ENCODE measurements at regions not wholly inside any gene's neighbourhood (a gene's known extent, or its start where the extent isn't known, plus 50 kb on each side); places are given as distances from the start of the nearest gene placed in this dataset.

DNA sequence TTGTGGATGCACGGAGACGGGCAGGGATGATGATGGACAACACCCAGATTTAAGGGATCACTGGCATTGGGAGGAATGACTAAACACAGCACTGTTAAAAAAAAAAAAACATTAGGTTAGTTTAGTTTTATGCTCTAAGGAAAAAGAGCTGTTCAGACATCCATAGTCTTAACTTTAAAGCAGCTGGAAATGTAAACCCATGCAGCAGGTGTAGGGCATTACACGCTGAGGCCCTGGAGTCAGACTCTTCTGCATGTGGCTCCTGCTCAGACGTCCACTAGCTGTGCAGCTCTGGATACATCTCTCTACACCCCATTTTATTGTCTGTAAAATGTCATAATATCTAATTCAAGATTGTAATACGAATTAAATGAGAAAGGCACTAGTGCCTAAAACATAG, 191.8 kb upstream of the RASGRP1 start:
- TF ChIP-seq, protein P1, sequence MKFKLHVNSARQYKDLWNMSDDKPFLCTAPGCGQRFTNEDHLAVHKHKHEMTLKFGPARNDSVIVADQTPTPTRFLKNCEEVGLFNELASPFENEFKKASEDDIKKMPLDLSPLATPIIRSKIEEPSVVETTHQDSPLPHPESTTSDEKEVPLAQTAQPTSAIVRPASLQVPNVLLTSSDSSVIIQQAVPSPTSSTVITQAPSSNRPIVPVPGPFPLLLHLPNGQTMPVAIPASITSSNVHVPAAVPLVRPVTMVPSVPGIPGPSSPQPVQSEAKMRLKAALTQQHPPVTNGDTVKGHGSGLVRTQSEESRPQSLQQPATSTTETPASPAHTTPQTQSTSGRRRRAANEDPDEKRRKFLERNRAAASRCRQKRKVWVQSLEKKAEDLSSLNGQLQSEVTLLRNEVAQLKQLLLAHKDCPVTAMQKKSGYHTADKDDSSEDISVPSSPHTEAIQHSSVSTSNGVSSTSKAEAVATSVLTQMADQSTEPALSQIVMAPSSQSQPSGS (IDR thresholded peaks at IDR 0.05; ENCODE audit: low read length): no peak
- TF ChIP-seq POLR2AphosphoS5 (IDR thresholded peaks at IDR 0.05; ENCODE audit: low read depth, low read length): no peak
- no peak for TF ChIP-seq CTCF (IDR thresholded peaks at IDR 0.05; ENCODE audit: control extremely low read depth in 1 of 3, insufficient read depth in 1 of 3, low read depth in 1 of 3, low read length in 3 of 3)
- TF ChIP-seq JUND (IDR thresholded peaks at IDR 0.05; ENCODE audit: low read length): no peak
- TF ChIP-seq HDAC2 (IDR thresholded peaks at IDR 0.05; ENCODE audit: borderline replicate concordance in 1 of 2, low read depth in 2 of 2, low read length in 2 of 2): no peak
